Liver (tissue), 8 donors: ENCODE measurements at regions not wholly inside any gene's neighbourhood (a gene's known extent, or its start where the extent isn't known, plus 50 kb on each side); places are given as distances from the start of the nearest gene placed in this dataset.

ENCODE experiments used
- DNase-seq: peaks from one replicate; pipeline ENCODE4 v3.0.0-alpha.2; 2017; ENCODE audit warnings: low spot score
- H3K27ac ChIP-seq, 2 donors: one replicate each; pipeline ENCODE4 v1.7.0; 2013; ENCODE audit warnings: inconsistent platforms in 2 of 2, low read length in 2 of 2, control low read depth in 1 of 2, low read depth in 1 of 2, mild to moderate bottlenecking in 1 of 2
- H3K27me3 ChIP-seq, 4 donors: one replicate each; pipeline versions ENCODE4 v1.6.1 to v1.7.0; 2013; ENCODE audit warnings: low read length in 3 of 4, inconsistent platforms in 1 of 4, mild to moderate bottlenecking in 1 of 4, moderate library complexity in 1 of 4; ENCODE audit not compliant: control insufficient read depth in 4 of 4, insufficient read depth in 4 of 4
- H3K36me3 ChIP-seq, 4 donors: one replicate each; pipeline versions ENCODE4 v1.6.1 to v1.7.0; 2013; ENCODE audit warnings: low read length in 3 of 4, mild to moderate bottlenecking in 3 of 4, low read depth in 1 of 4, moderate library complexity in 1 of 4; ENCODE audit not compliant: control insufficient read depth in 4 of 4, insufficient read depth in 3 of 4
- H3K4me1 ChIP-seq, 4 donors: one replicate each; pipeline versions ENCODE4 v1.6.1 to v1.7.0; 2013; ENCODE audit warnings: low read length in 3 of 4, mild to moderate bottlenecking in 3 of 4, moderate library complexity in 1 of 4; ENCODE audit not compliant: control insufficient read depth in 4 of 4, insufficient read depth in 4 of 4
- H3K4me3 ChIP-seq, 3 donors: one replicate each; pipeline versions ENCODE4 v1.6.1 to v1.7.0; 2013; ENCODE audit warnings: low read length in 3 of 3, control low read depth in 1 of 3, low read depth in 1 of 3, mild to moderate bottlenecking in 1 of 3
- H3K9ac ChIP-seq, 2 donors: one replicate each; pipeline ENCODE4 v1.7.0; 2013; ENCODE audit warnings: low read length in 2 of 2, mild to moderate bottlenecking in 2 of 2, moderate library complexity in 2 of 2, control low read depth in 1 of 2, low read depth in 1 of 2
- H3K9me3 ChIP-seq, 4 donors: one replicate each; pipeline versions ENCODE4 v1.6.1 to v1.7.0; 2013; ENCODE audit warnings: low read length in 3 of 4; ENCODE audit not compliant: control insufficient read depth in 4 of 4
- ATF3 ChIP-seq: IDR thresholded peaks from 2 replicates; pipeline ENCODE4 v1.6.1; 2016; ENCODE audit warnings: antibody characterized with exemption
- FOXA2 ChIP-seq: IDR thresholded peaks from 2 replicates; pipeline ENCODE4 v1.6.1; 2016; ENCODE audit warnings: antibody characterized with exemption
- GABPA ChIP-seq, 2 donors: IDR thresholded peaks in 1 of 2; conservative IDR thresholded peaks in 1 of 2; 2 replicates each; pipeline ENCODE4 v1.6.1; 2016; ENCODE audit warnings: antibody characterized with exemption in 2 of 2, mild to moderate bottlenecking in 1 of 2, moderate library complexity in 1 of 2
- HNF4G ChIP-seq: IDR thresholded peaks from 2 replicates; pipeline ENCODE4 v1.6.1; 2016; ENCODE audit warnings: antibody characterized with exemption
- NR2F2 ChIP-seq: IDR thresholded peaks from 2 replicates; pipeline ENCODE4 v1.6.1; 2016; ENCODE audit warnings: antibody characterized with exemption
- REST ChIP-seq: IDR thresholded peaks from 2 replicates; pipeline ENCODE4 v1.6.1; 2016; ENCODE audit warnings: antibody characterized with exemption, mild to moderate bottlenecking
- SP1 ChIP-seq: IDR thresholded peaks from 2 replicates; pipeline ENCODE4 v1.6.1; 2018; ENCODE audit warnings: antibody characterized with exemption, mild to moderate bottlenecking
- YY1 ChIP-seq: IDR thresholded peaks from 2 replicates; pipeline ENCODE4 v1.6.1; 2016; ENCODE audit warnings: antibody characterized with exemption, mild to moderate bottlenecking
- ZBTB33 ChIP-seq: IDR thresholded peaks from 2 replicates; pipeline ENCODE4 v1.6.1; 2016; ENCODE audit warnings: antibody characterized with exemption
- WGBS: extraction: QIAGEN DNeasy Blood & Tissue Kit; methylation state at CpG from one replicate; pipeline ENCODE4 v1.1.7; 2013; 5-methylcytosine and 5-hydroxymethylcytosine counted together
- TF ChIP-seq, protein P1 (sequence below): IDR thresholded peaks from 2 replicates; pipeline ENCODE4 v1.6.1; 2016; ENCODE audit warnings: antibody characterized with exemption
- TF ChIP-seq, protein P2 (sequence below): fragments of 150-350 bp; IDR thresholded peaks from 2 replicates; pipeline ENCODE4 v1.5.1; 2017; ENCODE audit warnings: improper control_type of control experiment, low read depth, low read length; ENCODE audit not compliant: missing input control
- donor health status: healthy.
- donor health status: healthy.
- donor health status: healthy.
- donor health status: healthy.
- donor health status: healthy.

DNA sequence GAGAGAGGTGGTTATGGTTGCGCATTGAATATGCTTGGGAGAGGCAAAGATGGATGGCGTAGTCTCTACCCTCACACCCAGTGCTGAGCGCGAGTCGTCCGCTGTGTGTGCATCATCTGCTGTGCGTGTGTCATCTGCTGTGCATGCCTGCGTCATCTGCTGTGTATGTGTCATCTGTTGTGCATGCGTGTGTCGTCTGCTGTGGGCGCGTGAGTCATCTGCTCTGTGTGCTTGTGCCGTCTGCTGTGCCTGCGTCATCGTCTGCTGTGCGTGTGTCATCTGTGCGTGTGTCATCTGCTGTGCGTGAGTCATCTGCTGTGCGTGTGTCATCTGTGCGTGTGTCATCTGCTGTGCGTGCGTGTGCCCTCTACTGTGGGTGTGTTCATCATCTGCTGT, 68.0 kb upstream of the IRX4 start:
- Histone ChIP-seq H3K4me1 (no peaks in the 10 kb centered on the region), H3K27ac (no peak overlapping the region), H3K36me3 (no peaks in the 10 kb centered on the region), H3K9me3 (no peaks in the 10 kb centered on the region), H3K9ac (no peak overlapping the region), H3K27me3 (peaks cover 0 to 4% (median 3%) of the 10 kb centered on the region in 4 donors), H3K4me3 (no peak overlapping the region)
- no peak for DNase-seq
- 94% methylated on average over 22 of the region's 22 CpGs for WGBS
- no peak for TF ChIP-seq REST
- no peak for TF ChIP-seq GABPA (IDR thresholded peaks at IDR 0.05 in 1 of 2, conservative IDR thresholded peaks at IDR 0.05 in 1 of 2)
- TF ChIP-seq SP1: no peak
- no peak for TF ChIP-seq ZBTB33
- TF ChIP-seq ATF3: no peak

DNA sequence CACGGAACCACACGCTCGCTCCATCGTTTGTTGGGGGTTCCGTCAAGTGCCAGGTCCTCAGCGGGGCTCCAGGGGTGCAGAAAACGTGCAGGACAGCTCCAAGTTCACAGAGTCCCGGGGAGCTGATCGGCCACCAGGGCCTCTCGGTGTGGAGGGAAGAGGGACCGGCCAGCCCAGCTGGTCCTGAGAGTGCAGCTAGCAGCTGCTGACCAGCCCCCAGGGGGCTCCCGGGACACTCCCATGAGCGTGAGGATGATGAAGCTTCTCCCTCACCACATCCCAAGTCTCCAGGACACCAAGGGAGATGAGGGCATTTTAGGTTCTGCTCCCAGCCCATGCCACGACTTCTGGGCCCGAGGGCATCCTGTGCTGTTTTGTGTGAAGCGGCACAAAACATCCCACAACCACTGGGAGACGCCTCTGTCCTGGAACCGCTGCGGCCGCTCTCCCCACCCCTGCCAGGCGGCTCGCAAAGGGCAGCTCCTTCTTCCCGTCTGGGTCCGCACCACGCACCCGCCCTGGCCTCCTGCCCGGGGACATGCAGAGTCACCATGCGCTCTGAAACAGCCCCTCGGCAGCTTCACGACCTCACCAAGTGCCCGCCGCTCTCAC, 67.5 kb upstream of the IRX4 start:
- TF ChIP-seq, protein P1, sequence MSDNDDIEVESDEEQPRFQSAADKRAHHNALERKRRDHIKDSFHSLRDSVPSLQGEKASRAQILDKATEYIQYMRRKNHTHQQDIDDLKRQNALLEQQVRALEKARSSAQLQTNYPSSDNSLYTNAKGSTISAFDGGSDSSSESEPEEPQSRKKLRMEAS: no peak
- TF ChIP-seq, protein P2, sequence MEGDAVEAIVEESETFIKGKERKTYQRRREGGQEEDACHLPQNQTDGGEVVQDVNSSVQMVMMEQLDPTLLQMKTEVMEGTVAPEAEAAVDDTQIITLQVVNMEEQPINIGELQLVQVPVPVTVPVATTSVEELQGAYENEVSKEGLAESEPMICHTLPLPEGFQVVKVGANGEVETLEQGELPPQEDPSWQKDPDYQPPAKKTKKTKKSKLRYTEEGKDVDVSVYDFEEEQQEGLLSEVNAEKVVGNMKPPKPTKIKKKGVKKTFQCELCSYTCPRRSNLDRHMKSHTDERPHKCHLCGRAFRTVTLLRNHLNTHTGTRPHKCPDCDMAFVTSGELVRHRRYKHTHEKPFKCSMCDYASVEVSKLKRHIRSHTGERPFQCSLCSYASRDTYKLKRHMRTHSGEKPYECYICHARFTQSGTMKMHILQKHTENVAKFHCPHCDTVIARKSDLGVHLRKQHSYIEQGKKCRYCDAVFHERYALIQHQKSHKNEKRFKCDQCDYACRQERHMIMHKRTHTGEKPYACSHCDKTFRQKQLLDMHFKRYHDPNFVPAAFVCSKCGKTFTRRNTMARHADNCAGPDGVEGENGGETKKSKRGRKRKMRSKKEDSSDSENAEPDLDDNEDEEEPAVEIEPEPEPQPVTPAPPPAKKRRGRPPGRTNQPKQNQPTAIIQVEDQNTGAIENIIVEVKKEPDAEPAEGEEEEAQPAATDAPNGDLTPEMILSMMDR: no peak
- TF ChIP-seq REST (no peak), ATF3 (no peak), YY1 (no peak), ZBTB33 (no peak), HNF4G (no peak), FOXA2 (no peak), SP1 (no peak), NR2F2 (no peak)
- peaks cover 0 to 8% (median 4%) of the 10 kb centered on the region in 4 donors for H3K27me3 ChIP-seq
- no peaks in the 10 kb centered on the region for H3K36me3 ChIP-seq
- no peak for DNase-seq
- no peak overlapping the region for H3K4me3 ChIP-seq
- no peaks in the 10 kb centered on the region for H3K9me3 ChIP-seq
- 78% methylated on average over 32 of the region's 32 CpGs for WGBS
- H3K9ac ChIP-seq: no peak overlapping the region
- no peaks in the 10 kb centered on the region for H3K4me1 ChIP-seq
- no peak overlapping the region for H3K27ac ChIP-seq
